GM18868 (cell line): ENCODE measurements at regions not wholly inside any gene's neighbourhood (a gene's known extent, or its start where the extent isn't known, plus 50 kb on each side); places are given as distances from the start of the nearest gene placed in this dataset.
"Not testable (repeated sequence)": the region's sequence is repeated elsewhere in the genome, so short reads cannot be mapped to it uniquely, and the experiment has no call there.

ENCODE experiments used
- ATAC-seq: cut with Tn5 transposase; IDR thresholded peaks from one replicate; pipeline ENCODE4 v1.9.1; 2021; ENCODE audit warnings: mild to moderate bottlenecking, moderate library complexity; ENCODE audit not compliant: unreplicated experiment

DNA sequence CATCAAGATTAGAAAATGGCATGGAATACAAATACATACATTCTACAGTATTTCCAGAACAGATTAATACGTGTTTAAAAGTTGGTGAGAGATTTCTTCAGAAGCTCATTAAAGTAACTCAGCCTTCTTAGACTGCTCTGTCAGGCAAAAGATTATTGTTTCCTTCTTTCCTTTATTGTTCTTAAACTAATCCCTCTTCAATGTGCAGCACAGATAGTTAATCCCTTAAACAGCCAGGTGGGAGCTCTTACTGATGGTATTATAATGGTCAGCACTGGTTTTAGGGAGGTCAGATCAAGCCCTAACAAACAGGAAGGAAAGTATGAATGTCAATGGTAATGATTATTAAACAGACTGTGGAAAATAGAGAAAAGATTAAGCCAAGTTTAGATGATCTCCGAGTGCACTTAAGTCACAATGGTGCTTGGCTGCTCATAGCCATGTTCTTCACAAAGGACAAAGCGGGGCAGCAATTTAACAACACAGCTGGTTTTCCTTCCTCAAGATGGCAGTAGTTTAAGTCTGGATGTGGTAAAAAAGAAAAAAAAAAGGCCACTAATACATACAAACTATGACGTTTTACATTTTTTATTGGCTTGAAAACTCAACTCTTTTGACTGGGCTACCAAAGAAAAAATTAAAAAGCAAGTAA, 992.6 kb downstream of the PCDH9 start:
- ATAC-seq = no peak

DNA sequence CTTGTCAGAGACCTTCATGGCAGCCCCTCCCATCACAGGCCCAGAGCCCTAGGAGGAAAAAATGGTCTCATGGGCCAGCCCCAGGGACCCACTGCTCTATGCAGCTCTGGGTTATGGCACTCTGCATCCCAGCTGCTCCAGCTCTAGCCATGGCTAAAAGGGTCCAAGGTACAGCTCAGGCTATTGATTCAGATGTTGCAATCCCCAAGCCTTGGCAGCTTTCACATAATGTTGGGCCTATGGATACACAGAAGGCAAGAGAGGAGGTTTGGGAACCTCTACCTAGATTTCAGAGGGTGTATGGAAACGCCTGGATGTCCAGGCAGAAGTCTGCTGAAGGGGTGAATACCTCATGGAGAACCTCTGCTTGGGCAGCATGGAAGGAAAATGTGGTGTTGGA, 996.0 kb downstream of the PCDH9 start:
- ATAC-seq = no peak

DNA sequence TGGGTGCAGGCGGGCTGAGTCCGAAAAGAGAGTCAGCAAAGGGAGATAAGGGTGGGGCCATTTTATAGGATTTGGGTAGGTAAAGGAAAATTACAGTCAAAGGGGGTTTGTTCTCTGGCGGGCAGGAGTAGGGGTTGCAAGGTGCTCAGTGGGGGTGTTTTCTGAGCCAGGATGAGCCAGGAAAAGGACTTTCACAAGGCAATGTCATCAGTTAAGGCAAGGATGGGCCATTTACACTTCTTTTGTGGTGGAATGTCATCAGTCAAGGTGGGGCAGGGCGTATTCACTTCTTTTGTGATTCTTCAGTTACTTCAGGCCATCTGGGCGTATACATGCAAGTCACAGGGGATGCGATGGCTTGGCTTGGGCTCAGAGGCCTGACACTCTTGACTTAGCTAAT, 998.2 kb downstream of the PCDH9 start:
- ATAC-seq = not testable (repeated sequence)

DNA sequence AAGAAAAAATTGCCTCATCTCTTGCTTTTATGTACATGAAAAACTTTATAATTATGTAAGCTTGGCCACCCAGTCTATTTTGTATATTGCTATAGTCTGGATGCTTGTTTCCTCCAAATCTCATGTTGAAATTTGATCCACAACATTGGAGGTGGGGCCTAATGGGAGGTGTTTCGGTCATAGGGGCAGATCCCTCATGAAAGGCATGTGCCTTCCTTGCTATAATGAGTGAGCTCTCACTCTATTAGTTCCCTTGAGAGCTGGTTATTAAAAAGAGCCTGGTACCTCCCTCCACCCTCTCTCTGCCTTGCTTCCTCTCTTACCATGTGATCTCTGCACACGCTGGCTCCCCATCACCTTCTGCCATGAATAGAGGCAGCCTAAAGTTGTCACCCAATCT, 1005.1 kb downstream of the PCDH9 start:
- no peak for ATAC-seq

DNA sequence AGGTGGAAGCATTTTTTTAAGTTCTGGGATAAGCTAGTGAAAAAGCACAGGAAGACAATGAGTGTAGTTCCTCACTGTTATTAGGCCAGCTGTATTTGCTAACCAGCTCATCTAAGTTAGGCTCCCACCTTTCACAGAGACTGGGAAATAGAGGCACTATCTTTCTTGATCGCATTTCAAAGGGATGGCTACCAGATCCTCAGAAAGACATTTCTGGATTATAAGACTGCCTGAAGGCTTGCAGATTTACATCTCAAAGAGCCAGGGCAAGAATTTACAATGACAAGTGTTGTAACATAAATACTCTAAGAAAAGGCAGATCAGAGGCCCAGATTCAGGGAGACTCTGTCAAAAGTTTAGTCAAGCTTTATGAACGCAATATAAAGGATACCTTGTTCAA, 1005.5 kb downstream of the PCDH9 start:
- no peak for ATAC-seq

DNA sequence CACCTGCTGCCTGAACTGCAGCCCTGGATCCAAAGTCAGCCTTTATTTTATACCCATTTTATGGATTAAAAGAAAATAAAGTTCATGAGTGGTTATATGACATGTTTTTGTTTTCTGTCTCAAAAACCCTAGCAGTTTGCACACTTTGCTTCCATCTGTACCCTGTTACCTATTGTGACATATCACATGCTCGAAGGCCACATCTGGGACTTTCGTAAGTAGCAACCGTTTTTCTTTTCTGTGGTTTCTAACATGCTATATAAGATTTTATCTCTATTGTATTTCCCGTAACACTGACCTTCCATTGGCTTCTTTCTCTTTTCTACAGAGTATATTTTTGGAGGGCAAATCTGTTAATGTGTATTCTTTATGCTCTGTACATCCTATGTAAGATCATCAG, 1007.2 kb downstream of the PCDH9 start:
- ATAC-seq = peak; percentile 62

DNA sequence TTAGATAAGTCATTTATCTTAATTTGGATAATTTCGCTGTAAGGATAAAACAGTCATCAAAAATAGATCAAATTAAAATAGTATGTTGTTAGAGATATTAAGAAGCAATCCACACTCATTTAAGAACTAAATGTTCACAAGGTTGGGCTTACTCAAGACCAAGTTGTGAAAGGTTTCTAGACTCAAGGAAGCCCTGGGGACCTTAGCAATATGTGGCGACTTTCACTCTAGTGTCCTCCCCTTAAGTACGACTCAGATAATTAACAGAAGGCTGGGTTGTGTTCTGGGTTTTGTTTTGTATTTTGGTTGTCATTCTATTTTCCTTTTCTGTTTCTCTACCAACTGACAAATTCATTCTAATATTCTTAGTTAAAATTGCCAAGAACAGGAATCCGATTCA, 1008.0 kb downstream of the PCDH9 start:
- ATAC-seq = no peak

DNA sequence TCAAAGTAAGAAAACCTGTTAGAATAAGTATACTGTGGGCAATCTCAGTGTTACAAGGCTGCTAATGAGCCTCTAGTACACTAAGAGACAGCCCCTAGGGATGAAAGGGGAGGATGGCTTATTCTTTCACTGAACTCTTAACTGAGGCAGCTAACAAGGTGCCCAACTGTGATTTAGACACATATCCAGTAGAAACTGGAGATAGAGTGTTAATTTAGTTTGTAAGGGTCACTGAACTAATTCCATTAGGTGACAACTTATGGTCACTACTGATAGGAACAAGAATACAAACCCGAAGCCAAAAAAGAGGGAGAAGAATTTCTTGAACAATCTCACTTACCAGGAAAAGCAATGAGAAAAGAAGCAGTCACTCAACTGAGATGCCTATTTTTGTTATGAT, 1010.6 kb downstream of the PCDH9 start:
- ATAC-seq = no peak

DNA sequence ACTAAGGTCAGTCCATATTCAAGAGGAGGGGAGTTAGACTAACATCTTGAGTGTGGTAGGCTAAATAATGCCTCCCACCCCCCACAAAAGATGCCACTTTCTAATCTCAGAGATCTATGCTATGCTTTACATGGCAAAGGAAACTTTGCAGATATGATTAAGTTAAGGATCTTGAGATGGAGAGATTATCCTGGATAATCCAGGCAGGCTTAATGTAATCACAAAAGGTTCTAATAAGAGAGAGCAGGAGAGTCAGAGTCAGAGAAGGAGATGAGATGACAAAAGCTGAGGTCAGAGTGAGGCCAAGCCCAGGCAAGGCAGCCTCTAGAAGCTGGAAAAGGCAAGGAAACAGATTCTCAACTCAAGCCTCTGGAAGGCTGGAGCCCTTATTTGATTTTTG, 1011.6 kb downstream of the PCDH9 start:
- ATAC-seq = no peak

DNA sequence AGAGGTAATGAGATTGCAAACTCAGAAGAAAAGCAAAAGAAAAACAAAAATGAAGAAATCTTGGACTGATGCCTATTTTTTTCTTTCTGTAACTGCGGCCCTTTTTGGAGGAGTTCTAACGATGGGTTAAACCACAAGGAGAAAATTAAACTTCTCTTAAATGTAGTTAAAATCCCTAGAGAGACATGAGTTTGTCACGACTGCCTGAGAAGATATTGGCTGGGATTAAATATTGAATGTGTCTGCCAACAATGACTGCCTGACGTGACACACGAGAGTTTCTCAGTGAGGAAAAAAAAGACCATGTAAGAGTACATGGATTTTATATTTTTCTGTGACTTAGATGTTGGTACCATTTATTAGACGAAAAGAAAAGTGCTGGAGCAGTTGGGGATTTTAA, 1013.4 kb downstream of the PCDH9 start:
- no peak for ATAC-seq

DNA sequence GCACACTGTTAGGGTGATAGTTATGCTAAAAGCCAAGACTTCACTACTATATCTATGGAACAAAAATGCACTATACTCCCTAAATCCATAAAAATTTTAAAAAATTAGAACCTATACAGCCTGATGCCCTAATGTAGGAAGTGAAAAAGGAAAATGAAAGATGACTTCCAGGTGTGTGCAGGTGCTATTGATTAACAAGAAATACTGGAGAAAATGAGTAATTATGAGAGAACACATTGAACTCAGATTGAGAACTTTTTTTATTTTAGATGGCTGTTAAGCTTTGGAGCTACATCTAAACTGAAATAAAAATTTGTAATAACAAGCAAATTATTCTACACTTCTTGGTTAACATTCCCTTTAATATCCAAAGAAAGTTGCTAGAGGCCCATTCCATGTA, 1015.7 kb downstream of the PCDH9 start:
- ATAC-seq = no peak

DNA sequence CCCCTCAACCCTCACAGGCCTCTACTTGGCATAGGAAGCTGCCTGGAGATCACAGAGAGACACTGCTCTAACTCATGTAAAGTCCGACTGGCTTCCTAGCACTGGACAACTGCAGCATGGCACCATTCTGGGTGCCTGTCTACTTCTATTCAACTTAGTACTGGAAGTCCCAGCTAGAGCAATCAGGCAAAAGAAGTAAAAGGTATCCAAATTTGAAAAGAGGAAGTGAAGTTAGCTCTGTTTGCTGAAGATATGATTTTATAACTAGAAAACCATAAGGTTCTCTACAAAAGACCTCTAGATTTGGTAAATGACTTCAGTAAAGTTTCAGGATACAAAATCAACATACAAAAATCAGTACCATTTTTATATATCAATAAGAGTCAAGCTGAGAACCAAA, 1017.6 kb downstream of the PCDH9 start:
- ATAC-seq = peak; percentile 59

DNA sequence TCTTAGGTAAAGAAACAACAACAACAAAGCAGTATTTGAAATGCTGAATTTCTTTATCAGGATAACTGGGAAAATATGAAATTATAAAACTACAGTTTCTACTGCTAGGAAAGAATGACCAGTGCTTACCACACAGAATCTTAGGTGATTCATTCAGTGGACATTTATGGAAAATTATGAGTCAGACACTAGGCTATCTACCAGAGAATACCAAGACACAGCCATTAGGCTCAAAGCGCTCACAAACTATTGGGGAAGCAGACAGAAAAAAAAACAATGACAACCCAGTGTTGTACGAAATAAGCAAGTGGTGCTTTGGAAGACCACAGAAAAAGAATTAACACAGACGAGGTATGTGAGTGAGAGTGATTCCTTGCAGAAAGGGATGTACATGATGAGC, 1019.5 kb downstream of the PCDH9 start:
- no peak for ATAC-seq

DNA sequence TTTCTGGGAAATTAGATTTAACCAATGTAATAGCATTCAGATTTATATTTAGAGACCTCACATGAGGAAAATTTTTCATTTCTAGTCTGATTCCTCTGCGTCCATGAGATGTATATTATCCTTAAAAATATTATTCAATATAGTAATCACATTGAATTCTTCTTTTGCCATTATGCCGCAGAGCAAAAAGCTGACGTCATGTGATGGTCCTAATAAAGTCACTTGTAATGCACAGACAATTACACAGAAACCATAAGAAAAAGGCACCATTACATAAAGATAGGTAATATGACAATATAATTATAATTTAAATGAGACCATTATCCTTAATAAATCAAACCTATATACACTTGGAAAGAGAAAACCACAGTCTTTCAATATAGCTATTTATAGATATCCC, 1021.5 kb downstream of the PCDH9 start:
- no peak for ATAC-seq

DNA sequence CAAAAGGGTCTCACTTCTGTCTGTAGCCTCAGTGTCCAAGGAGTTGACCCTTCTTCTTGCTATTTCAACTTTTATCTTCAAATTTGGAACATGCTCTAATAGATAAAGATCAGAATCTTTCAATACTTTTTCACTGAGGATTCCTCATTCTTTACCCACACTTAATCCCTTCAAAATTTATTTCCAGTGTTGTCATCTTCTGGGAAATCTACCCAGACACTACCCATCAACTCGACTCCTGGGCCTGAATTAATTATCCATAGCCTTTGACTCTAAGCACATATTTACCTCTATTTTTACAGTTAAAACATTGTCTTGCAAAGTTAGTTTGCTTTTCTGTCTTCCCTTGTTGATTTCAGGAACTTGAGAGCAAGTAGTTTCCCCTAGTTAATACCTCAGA, 1022.5 kb downstream of the PCDH9 start:
- no peak for ATAC-seq

DNA sequence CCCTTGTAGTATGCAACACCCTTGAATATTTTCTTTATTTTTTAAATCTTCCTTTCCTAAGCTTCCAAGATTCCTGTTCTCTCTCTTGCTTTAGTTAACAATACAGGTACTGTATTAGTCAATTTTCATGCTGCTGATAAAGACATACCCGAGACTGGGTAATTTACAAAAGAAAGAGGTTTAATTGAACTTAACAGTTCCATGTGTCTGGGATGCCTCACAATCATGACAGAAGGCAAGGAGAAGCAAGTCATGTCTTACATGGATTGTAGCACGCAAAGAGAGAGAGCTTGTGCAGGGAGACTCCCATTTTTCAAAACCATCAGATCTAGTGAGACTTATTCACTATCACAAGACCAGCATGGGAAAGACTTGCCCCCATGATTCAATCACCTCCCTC, 1024.3 kb downstream of the PCDH9 start:
- no peak for ATAC-seq

DNA sequence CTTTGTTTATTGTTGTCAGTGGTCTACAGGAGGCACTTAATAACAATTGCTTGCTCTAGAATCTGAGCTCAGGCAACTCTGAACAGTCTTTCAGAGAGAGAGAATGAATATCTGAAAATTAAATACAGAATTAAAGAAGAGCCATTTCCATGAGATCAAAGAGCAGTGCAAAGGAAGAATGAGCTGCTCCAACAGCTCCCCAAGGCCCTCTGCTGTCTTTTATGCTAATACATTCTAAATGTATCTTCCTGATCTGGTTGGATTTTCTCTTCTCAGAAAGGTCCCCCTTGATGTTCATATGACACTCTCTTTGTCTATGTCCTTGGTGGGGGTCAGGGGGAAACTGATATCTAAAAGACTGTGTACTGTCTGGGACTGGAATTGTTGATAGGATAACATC, 1029.6 kb downstream of the PCDH9 start:
- no peak for ATAC-seq

DNA sequence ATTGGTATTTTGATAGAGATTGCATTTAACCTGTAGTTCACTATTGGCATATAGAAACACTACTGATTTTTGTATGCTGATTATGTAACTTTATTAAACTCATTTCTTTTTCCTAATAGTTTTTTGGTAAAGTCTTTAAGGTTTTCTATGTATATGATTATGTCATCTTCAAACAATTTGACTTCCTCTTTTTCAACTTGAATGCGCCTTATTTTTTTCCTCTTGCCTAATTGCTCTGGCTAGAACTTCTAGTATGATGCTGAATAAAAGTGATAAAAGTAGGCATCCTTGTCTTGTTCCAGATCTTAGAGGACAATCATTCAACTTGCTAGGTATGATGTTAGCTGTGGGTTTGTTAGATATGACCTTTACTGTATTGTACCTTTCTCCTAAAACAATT, 1034.9 kb downstream of the PCDH9 start:
- no peak for ATAC-seq

DNA sequence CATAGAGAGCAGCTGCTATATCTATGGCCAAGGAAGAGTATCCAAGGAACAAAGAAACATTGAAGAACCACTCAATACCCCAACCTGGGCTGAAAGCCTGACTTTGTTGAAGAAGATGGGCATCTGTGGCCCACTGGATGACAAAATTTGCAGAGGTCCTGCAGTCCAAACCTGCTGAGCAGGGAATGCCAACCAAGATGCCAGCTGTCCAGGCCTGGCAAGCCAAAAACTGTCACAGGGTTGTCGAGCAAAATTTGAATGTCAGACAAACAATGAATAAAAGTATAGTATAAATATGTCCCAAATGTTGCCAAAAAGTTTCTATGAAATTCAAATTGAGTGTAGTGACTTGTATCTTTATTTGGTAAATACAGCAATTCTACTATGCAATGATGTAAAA, 1040.2 kb downstream of the PCDH9 start:
- ATAC-seq = no peak

DNA sequence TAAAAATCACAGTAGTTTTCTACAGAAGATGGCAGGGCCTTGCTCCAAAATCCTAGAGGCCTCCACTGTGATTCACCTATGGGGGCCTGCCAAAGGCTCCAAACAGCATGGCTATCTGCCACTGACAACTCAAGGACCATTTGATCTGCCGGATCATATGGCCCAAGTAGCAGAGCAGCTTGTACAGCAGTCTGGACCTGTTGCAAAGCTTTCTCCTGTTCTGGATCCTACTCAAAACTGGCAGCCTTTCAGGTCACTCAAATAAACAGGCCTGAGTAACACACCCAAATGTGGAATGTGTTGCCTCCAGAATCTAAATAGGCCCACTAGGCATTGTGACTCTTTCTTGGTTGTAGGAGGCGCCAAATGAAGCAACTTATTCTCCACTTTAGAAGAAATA, 1049.3 kb downstream of the PCDH9 start:
- no peak for ATAC-seq

DNA sequence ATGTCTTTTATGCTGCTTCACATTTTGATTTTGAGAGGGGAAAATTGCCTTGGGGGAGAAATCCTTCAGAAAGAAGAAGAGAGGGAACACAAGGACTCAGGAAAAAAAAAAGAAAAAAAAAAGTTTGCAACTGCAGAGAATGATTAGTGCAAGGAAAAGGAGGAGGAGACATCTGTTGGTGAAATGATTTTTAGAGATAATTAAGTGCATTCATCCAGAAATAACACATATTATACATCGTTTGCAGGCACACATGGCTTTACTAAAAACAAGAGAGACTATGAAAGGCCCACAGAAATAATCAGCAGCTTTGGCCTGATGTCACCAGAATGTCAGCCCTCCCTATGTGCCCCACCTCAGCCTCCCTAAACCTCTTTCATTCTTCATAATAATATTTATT, 1058.2 kb downstream of the PCDH9 start:
- ATAC-seq = no peak

DNA sequence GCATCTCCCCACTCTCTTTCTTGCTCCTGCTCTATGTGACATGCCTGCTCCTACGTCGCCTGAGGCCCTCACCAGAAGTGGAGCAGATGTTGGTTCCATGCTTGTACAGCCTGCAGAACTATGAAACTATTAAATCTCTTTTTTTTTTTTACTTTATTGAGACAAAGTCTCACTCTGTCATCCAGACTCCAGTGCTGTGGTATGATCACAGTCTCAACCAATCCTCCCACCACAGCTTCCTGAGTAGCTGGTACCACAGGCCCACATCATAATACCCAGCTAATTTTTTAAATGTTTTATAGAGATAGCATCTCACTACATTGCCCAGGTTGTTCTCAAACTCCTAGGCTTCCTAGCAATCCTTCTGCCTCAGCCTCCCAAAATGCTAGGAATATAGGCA, 1067.7 kb downstream of the PCDH9 start:
- ATAC-seq = no peak

DNA sequence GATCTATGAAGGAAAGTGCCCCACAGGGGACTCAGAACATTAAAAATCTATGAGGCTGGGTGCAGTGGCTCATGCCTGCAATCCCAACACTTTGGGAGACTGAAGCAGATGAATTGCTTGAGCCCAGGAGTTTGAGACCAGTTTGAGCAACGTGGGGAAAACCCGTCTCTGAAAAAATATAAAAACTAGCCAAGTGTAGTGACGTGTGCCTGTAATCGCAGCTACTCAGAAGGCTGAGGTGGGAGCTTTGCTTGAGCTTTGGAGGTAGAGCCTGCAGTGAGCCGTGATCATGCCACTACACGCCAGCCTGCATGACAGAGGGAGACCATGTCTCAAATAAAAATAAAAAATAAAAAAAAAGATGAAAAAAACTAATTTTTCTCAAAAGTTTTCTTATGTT, 1070.6 kb downstream of the PCDH9 start:
- peak; percentile 73 for ATAC-seq

DNA sequence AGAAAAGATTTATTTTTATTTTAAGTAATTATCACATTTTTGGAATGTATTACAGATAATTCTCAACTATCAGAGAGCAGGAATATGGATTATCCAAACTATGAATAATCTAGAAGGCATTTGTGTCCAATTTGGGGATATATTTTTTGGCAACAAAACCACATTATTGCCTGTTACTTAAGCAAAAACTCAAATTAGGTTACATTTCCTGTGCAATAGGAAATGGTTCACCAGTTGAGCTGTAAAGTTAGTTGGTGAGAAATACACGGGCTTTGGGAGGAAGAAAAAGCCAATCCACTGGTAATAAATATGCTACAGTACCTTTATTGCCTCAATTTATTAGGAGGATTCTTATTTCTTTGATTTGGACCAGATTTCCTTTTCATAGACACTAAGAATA, 1075.2 kb downstream of the PCDH9 start:
- no peak for ATAC-seq
